Ovary (tissue), 3 donors: ENCODE measurements at regions not wholly inside any gene's neighbourhood (a gene's known extent, or its start where the extent isn't known, plus 50 kb on each side); places are given as distances from the start of the nearest gene placed in this dataset.

Experiments used
- POLR2A ChIP-seq: fragments of 450-650 bp; IDR thresholded peaks from one replicate; pipeline ENCODE4 v1.6.1; 2017; ENCODE audit warnings: antibody characterized with exemption, mild to moderate bottlenecking, moderate library complexity
- TF ChIP-seq, protein P1 (sequence below), 3 donors: fragments of 450-650 bp in 2 of 3; fragments of 200-600 bp in 1 of 3; IDR thresholded peaks; one replicate each; pipeline versions ENCODE4 v1.5.1 to v1.8.0; 2016 to 2022; ENCODE audit warnings: antibody characterized with exemption in 3 of 3, mild to moderate bottlenecking in 1 of 3
- donor health status: DM: no; HTN: no; CAD: no.

DNA sequence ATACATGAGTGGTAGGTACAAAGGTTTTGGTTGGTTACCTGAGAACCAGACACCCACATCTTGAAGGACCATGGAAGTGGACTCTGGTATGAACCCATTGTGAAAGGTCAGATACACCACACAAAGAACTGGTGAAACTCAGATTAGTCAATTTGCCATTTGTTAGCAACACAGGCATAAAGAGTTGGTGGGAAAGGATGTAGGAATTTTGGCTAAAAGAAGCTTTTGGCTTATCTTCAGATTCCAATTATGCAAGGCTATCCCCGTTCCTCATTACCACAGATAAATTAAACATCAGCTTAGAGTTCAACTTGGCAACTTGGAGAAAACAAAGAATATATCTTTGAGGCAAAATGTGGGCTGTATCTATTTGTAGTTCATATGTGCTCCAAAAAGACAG, 87.0 kb upstream of the IRF2BP2 start:
- TF ChIP-seq, protein P1, sequence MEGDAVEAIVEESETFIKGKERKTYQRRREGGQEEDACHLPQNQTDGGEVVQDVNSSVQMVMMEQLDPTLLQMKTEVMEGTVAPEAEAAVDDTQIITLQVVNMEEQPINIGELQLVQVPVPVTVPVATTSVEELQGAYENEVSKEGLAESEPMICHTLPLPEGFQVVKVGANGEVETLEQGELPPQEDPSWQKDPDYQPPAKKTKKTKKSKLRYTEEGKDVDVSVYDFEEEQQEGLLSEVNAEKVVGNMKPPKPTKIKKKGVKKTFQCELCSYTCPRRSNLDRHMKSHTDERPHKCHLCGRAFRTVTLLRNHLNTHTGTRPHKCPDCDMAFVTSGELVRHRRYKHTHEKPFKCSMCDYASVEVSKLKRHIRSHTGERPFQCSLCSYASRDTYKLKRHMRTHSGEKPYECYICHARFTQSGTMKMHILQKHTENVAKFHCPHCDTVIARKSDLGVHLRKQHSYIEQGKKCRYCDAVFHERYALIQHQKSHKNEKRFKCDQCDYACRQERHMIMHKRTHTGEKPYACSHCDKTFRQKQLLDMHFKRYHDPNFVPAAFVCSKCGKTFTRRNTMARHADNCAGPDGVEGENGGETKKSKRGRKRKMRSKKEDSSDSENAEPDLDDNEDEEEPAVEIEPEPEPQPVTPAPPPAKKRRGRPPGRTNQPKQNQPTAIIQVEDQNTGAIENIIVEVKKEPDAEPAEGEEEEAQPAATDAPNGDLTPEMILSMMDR (IDR thresholded peaks at IDR 0.05) = no peak
- no peak for TF ChIP-seq POLR2A
